ENCODE measurements at regions not wholly inside any gene's neighbourhood (a gene's known extent, or its start where the extent isn't known, plus 50 kb on each side); places are given as distances from the start of the nearest gene placed in this dataset.

DNA sequence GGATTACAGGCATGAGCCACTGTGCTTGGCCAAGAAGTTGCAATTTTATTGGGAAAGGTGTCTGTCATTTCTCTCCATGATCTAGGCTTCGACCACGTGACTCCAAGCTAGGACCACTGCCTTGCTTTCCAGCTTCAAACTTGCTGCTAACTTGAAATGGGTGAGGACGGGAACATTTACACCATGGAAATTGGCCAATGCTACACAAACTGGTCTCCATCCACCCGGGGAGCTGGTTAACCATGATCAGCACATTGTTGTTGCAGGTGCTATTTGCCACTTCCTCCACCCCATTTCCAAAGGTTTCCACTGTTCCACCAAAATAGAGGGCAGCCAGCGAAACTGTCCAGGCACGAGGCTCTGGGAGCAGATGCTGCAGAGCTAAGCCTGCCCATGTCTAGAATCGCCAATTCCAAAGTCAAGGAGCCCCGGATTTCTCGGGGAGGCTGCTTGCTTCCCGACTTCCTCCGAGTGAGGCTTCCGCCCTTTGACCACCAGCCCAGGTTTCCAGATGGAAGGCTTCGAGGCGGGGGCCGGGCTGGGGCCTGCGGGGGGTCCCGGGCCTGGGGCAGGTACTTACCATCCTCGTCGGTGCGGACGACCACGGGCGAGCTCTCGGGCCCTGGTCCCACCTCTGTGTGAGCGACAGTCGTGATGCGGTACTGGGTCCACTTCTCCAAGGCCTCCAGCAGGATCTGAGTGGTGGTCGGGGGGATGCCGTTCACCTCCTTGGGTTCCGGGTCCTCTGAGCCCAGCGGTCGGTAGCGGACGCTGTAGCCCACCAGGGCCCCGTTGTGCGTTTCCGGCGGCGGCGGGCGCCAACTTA is 109.7 kb downstream of the PTPRS start (continued):
- TF ChIP-seq, protein P1, sequence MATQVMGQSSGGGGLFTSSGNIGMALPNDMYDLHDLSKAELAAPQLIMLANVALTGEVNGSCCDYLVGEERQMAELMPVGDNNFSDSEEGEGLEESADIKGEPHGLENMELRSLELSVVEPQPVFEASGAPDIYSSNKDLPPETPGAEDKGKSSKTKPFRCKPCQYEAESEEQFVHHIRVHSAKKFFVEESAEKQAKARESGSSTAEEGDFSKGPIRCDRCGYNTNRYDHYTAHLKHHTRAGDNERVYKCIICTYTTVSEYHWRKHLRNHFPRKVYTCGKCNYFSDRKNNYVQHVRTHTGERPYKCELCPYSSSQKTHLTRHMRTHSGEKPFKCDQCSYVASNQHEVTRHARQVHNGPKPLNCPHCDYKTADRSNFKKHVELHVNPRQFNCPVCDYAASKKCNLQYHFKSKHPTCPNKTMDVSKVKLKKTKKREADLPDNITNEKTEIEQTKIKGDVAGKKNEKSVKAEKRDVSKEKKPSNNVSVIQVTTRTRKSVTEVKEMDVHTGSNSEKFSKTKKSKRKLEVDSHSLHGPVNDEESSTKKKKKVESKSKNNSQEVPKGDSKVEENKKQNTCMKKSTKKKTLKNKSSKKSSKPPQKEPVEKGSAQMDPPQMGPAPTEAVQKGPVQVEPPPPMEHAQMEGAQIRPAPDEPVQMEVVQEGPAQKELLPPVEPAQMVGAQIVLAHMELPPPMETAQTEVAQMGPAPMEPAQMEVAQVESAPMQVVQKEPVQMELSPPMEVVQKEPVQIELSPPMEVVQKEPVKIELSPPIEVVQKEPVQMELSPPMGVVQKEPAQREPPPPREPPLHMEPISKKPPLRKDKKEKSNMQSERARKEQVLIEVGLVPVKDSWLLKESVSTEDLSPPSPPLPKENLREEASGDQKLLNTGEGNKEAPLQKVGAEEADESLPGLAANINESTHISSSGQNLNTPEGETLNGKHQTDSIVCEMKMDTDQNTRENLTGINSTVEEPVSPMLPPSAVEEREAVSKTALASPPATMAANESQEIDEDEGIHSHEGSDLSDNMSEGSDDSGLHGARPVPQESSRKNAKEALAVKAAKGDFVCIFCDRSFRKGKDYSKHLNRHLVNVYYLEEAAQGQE (IDR thresholded peaks at IDR 0.05; ENCODE audit: low read depth, low read length) = no peak
- TF ChIP-seq SIN3A (IDR thresholded peaks at IDR 0.05; ENCODE audit: borderline replicate concordance, low read depth, low read length) = no peak
- TF ChIP-seq RCOR1 (IDR thresholded peaks at IDR 0.05; ENCODE audit: low read length) = no peak
- TF ChIP-seq, protein P2, sequence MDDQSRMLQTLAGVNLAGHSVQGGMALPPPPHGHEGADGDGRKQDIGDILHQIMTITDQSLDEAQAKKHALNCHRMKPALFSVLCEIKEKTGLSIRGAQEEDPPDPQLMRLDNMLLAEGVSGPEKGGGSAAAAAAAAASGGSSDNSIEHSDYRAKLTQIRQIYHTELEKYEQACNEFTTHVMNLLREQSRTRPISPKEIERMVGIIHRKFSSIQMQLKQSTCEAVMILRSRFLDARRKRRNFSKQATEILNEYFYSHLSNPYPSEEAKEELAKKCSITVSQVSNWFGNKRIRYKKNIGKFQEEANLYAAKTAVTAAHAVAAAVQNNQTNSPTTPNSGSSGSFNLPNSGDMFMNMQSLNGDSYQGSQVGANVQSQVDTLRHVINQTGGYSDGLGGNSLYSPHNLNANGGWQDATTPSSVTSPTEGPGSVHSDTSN (IDR thresholded peaks at IDR 0.05) = no peak
- TF ChIP-seq NRF1 (IDR thresholded peaks at IDR 0.05; ENCODE audit: low read depth, low read length) = no peak
- TF ChIP-seq CHD2 (IDR thresholded peaks at IDR 0.05; ENCODE audit: low read length, partially characterized antibody) = no peak

DNA sequence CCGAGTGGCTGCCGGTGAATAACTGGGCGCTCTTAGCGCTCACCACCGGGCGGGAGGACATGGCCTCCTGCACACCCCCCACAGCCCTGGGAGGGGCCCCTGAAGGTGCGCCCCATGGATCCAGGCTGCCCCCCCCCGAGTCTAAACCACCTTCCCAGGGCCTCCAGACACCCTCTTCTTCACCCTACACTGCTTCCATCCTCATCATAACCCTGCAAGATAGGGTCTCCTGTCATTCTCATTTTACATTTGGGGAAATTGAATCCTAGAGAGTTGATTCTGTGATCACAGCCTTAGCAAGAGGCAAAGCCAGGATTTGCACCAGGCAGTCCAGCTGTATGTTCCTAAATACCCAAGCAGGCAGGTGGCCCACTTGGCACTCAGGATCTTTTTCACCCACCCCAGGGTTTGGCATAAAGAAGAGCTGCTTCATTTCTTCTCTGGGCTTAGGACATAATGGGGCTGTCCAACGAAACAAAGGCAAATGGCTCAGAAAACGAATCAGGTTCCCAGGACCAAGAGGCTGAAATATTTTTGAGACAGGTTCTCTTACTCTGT is 110.8 kb downstream of the PTPRS start:
- Histone ChIP-seq H4K20me1 (ENCODE audit: insufficient read depth) (peaks cover 15% of the 10 kb centered on the region), H3F3A (replicated peaks; ENCODE audit: insufficient read depth) (peaks cover 8% of the 10 kb centered on the region), H3K9me3 (no peaks in the 10 kb centered on the region), H3K9ac (no peak overlapping the region), H3K4me3 (ENCODE audit: low read depth in 2 of 2, low read length in 1 of 2) (no peak overlapping the region), H3K4me2 (no peak overlapping the region), H3K79me2 (ENCODE audit: insufficient read depth) (no peaks in the 10 kb centered on the region), H2AFZ (ENCODE audit: low read depth) (no peak overlapping the region), H3K36me3 (replicated peaks in 1 of 2; ENCODE audit: control insufficient read depth in 1 of 2, insufficient read depth in 2 of 2, low read length in 1 of 2) (peaks cover 11 to 12% of the 10 kb centered on the region in 2 experiments), H3K27me3 (ENCODE audit: insufficient read depth) (no peaks in the 10 kb centered on the region), H3K4me1 (ENCODE audit: control insufficient read depth in 1 of 2, insufficient read depth in 2 of 2, low read depth in 1 of 2, low read length in 1 of 2) (no peaks in the 10 kb centered on the region), H3K27ac (ENCODE audit: low read depth in 2 of 2, low read length in 1 of 2) (no peak overlapping the region), H3K9me2 (no peaks in the 10 kb centered on the region)
- DNase-seq = no peak
- WGBS (ENCODE audit: low lambda C conversion rate) = 89% methylated on average over 3 of the region's 10 CpGs
- ChIA-PET POLR2A (no interaction called here), CTCF (no interaction called here)
- TF ChIP-seq, protein P1 (IDR thresholded peaks at IDR 0.05; ENCODE audit: low read depth, low read length) = no peak
- no peak for TF ChIP-seq RFX5 (IDR thresholded peaks at IDR 0.05; ENCODE audit: low read length)
- no peak for TF ChIP-seq SMC3 (IDR thresholded peaks at IDR 0.05; ENCODE audit: low read depth, low read length)
- no peak for TF ChIP-seq EZH2phosphoT487 (IDR thresholded peaks at IDR 0.05; ENCODE audit: borderline replicate concordance, low read depth)
- no peak for TF ChIP-seq NRF1 (IDR thresholded peaks at IDR 0.05; ENCODE audit: low read depth, low read length)
- TF ChIP-seq TCF12 (IDR thresholded peaks at IDR 0.05) = no peak
- TF ChIP-seq, protein P3, sequence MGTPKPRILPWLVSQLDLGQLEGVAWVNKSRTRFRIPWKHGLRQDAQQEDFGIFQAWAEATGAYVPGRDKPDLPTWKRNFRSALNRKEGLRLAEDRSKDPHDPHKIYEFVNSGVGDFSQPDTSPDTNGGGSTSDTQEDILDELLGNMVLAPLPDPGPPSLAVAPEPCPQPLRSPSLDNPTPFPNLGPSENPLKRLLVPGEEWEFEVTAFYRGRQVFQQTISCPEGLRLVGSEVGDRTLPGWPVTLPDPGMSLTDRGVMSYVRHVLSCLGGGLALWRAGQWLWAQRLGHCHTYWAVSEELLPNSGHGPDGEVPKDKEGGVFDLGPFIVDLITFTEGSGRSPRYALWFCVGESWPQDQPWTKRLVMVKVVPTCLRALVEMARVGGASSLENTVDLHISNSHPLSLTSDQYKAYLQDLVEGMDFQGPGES (IDR thresholded peaks at IDR 0.05; ENCODE audit: low read depth, low read length) = no peak
- TF ChIP-seq ELF1 (IDR thresholded peaks at IDR 0.05) = no peak
- no peak for TF ChIP-seq GABPA (IDR thresholded peaks at IDR 0.05; ENCODE audit: low read depth)
- TF ChIP-seq, protein P4, sequence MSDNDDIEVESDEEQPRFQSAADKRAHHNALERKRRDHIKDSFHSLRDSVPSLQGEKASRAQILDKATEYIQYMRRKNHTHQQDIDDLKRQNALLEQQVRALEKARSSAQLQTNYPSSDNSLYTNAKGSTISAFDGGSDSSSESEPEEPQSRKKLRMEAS (IDR thresholded peaks at IDR 0.05; ENCODE audit: low read depth) = no peak
- TF ChIP-seq CHD2 (IDR thresholded peaks at IDR 0.05; ENCODE audit: low read length, partially characterized antibody) = no peak
- no peak for TF ChIP-seq NFIC (IDR thresholded peaks at IDR 0.05; ENCODE audit: borderline replicate concordance)
- no peak for TF ChIP-seq RCOR1 (IDR thresholded peaks at IDR 0.05; ENCODE audit: low read length)
- TF ChIP-seq EP300 (IDR thresholded peaks at IDR 0.05; ENCODE audit: borderline replicate concordance in 1 of 2, low read depth in 1 of 2, low read length in 1 of 2) = no peak
- TF ChIP-seq POLR2AphosphoS5 (IDR thresholded peaks at IDR 0.05; ENCODE audit: low read depth, low read length) = no peak
- TF ChIP-seq MXI1 (IDR thresholded peaks at IDR 0.05; ENCODE audit: low read depth, low read length) = no peak
- TF ChIP-seq TAF1 (IDR thresholded peaks at IDR 0.05; ENCODE audit: borderline replicate concordance, low read depth, low read length) = no peak
- no peak for TF ChIP-seq FOXM1 (IDR thresholded peaks at IDR 0.05; ENCODE audit: low read depth)
- TF ChIP-seq RXRA (IDR thresholded peaks at IDR 0.05; ENCODE audit: borderline replicate concordance, low read depth) = no peak

All from SK-N-SH (cell line).